ENCODE measurements at regions not wholly inside any gene's neighbourhood (a gene's known extent, or its start where the extent isn't known, plus 50 kb on each side); places are given as distances from the start of the nearest gene placed in this dataset.
A peak's percentile ranks its signal among the peaks of the same experiment; 100 is the strongest.

DNA sequence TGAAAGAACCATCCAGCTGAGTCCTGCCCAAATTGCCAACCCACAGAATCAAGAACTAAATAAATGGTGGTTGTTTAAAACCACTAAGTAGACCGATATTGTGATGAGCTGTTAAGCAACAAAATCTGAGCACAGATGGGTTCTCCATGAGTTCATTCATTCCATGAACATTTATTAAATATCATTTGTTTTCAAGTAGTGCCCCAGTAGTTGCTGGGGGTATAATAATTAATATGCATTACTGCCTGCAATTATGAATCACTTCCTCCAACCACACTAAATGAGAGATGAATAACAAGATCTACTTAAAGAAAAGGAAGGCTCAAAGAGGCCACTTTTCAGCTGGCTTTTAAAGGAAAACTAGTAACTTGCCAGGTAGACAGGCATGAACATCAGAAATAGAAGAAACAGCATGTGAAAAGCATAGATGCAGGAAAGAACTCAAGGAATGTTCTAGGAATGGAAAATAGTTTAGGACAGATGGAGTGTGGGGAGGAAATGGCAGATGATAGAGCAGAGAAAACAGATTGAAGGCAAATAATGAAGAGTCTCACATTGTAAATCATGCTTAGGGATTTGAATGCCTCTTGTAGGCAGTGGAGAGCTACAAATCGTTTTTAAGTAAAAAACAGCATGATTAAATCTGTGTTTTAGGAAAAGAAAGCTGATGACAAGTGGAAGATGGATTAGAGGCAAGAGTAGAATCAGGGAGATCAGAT lies 641.7 kb upstream of the DIPK2B start:
- TF ChIP-seq, protein P1, sequence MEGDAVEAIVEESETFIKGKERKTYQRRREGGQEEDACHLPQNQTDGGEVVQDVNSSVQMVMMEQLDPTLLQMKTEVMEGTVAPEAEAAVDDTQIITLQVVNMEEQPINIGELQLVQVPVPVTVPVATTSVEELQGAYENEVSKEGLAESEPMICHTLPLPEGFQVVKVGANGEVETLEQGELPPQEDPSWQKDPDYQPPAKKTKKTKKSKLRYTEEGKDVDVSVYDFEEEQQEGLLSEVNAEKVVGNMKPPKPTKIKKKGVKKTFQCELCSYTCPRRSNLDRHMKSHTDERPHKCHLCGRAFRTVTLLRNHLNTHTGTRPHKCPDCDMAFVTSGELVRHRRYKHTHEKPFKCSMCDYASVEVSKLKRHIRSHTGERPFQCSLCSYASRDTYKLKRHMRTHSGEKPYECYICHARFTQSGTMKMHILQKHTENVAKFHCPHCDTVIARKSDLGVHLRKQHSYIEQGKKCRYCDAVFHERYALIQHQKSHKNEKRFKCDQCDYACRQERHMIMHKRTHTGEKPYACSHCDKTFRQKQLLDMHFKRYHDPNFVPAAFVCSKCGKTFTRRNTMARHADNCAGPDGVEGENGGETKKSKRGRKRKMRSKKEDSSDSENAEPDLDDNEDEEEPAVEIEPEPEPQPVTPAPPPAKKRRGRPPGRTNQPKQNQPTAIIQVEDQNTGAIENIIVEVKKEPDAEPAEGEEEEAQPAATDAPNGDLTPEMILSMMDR (IDR thresholded peaks at IDR 0.05; ENCODE audit: insufficient read depth, low read depth, low read length, missing control alignments): no peak
- no peak overlapping the region for H3K4me3 ChIP-seq (ENCODE audit: low read depth, low read length)
- no peak for DNase-seq (ENCODE audit: low read depth)

DNA sequence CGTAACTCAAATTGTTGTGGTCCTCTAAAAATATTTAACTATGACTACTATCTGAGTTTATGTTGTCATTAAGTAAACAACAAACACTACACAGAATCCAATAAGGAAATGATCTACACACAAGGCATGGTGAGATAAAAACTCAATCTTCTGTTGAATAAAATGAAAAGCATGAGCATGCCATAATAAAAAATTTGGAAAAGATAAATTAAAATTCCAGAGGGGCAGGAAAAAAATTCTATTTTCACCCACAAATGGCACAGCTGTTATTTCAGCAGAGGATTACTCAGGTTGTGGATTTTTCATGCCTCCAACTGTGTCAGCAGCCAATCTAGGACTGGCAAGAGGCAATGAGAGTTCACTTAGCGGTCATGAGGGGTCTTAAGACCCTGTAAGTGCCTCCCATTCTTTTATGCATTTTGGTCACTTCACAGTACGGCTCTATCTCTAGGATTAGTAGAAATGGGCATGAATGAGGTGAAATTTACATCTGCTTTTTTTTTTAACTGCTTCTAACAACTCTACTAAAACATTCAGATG lies 639.8 kb upstream of the DIPK2B start:
- TF ChIP-seq, protein P1 (IDR thresholded peaks at IDR 0.05; ENCODE audit: insufficient read depth, low read depth, low read length, missing control alignments): no peak
- H3K4me3 ChIP-seq (ENCODE audit: low read depth, low read length): no peak overlapping the region
- no peak for DNase-seq (ENCODE audit: low read depth)

DNA sequence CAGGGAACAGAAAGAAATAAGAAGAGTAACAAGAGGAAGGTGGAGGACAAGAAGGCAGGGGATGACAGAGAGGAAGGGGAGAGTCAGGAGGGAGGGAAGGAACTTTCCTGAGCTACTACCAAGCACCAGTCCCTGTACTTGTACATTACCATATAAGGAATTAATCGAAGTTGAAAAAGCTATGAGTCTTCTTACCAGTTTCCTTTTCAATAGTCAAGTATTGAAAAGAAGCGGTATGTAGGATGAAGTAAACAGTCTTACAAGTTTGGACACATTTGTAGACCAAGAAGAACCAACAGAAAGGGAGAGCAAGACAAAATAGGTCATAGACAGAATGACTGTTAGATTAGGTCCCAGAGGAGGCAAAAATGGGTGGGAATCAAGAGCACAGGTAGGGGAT lies 629.7 kb upstream of the DIPK2B start:
- H3K4me3 ChIP-seq (ENCODE audit: low read depth, low read length): no peak overlapping the region
- TF ChIP-seq, protein P1 (IDR thresholded peaks at IDR 0.05; ENCODE audit: insufficient read depth, low read depth, low read length, missing control alignments): no peak
- DNase-seq (ENCODE audit: low read depth): no peak

DNA sequence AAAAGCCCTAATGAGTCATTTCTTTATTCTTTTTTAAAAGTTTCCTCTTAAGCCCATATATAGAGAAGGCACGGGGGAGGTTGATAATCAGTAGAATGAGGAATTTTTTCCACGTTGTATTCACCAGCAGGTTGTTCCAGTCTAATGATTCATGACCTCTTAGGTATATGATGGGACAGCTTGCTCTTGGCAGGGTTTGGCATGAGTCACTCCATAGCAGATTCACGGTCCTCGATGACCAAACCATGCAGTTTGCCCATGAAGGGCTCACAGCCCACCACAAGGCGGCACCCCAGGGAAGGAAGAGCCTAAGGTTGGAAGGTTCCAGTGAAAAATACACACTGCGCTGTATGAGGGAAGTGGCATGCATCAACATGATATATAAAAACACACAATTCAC lies 623.8 kb upstream of the DIPK2B start:
- no peak overlapping the region for H3K4me3 ChIP-seq (ENCODE audit: low read depth, low read length)
- DNase-seq (ENCODE audit: low read depth): peak; percentile 9
- TF ChIP-seq, protein P1 (IDR thresholded peaks at IDR 0.05; ENCODE audit: insufficient read depth, low read depth, low read length, missing control alignments): peak; percentile 24

DNA sequence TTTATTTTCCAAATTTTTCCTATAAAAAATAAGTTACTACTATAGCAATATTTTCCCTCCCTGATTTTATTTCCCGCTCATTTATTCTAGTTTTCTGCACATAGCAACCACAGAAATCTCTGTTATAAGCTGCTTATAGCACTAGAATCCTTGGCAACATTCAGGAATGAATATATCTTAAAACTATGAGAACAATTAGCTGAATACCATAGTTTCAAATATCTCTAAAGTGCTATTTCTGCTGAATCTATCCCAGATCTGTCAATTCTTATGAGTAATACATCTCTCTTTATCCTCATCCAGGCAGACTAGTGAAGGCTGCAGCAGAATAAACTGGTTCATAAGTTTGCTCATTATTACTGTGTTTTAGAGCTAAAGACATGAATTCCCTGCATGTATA lies 622.9 kb upstream of the DIPK2B start:
- no peak for DNase-seq (ENCODE audit: low read depth)
- TF ChIP-seq, protein P1 (IDR thresholded peaks at IDR 0.05; ENCODE audit: insufficient read depth, low read depth, low read length, missing control alignments): no peak
- no peak overlapping the region for H3K4me3 ChIP-seq (ENCODE audit: low read depth, low read length)

DNA sequence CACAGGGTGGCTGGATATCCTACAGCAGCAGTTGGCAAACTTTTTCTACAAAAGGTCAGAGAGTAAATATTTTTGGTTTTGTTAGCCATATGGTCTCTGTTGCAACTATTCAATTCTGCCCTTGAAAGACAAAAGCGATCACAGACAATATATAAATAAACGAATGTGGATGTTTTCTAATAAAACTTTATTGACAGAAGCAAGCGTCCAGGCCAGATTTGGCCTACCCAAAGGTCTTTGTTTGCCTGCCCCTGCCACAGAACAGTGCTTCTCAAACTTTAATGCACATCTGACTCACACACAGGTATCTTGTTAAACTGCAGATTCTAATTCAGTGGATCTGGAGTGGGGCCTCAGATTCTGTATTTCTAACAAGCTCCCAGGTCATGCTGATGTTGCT lies 621.4 kb upstream of the DIPK2B start:
- DNase-seq (ENCODE audit: low read depth): no peak
- TF ChIP-seq, protein P1 (IDR thresholded peaks at IDR 0.05; ENCODE audit: insufficient read depth, low read depth, low read length, missing control alignments): no peak

DNA sequence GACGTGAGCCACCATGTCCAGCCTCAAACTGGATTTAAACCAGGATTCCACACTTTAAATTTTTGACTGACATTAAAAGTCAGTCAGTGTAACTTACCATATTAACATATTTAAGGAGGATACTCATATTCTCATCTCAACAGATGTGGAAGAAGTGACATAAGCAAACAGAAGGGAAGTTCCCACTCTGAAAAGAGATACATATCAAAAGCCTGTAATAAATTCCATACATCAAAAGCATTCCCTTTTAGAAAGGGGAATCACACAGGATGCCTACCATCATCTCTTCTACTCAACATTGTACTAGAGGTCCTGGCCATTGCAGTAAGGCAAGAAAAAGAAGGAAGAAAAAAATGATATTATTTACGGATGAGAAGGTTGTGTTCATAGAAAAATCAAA lies 618.2 kb upstream of the DIPK2B start:
- TF ChIP-seq, protein P1 (IDR thresholded peaks at IDR 0.05; ENCODE audit: insufficient read depth, low read depth, low read length, missing control alignments): no peak

More for the DNA sequence above, 621.4 kb upstream of the DIPK2B start:
- H3K4me3 ChIP-seq (ENCODE audit: low read depth, low read length): no peak overlapping the region

More for the DNA sequence above, 618.2 kb upstream of the DIPK2B start:
- no peak overlapping the region for H3K4me3 ChIP-seq (ENCODE audit: low read depth, low read length)
- no peak for DNase-seq (ENCODE audit: low read depth)
